CD4-positive, alpha-beta T cell treated with Interleukin-21 for 1 hour (primary cell): ENCODE measurements at regions not wholly inside any gene's neighbourhood (a gene's known extent, or its start where the extent isn't known, plus 50 kb on each side); places are given as distances from the start of the nearest gene placed in this dataset.

ENCODE experiments used
- DNase-seq: peaks from one replicate; pipeline ENCODE4 v3.0.0-alpha.2; 2020

DNA sequence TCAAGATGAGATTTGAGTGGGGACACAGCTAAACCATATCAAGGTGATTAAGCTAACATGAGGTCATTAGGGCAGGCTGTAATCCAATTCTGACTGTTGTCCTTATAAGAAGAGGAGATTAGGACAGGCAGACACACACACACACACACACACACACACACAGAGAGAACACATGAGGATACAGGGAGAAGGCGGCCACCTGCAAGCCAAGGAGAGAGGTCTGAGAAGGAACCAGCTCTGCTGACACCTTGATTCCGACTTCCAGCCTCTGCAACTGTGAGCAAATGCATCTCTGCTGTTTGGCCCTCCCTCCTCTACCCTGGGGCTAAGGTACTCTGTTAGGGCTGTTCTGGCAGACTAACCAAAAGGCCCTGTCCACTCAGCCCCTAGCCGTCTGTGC is 112.5 kb upstream of the GSC start:
- DNase-seq, result no peak

- no peak for DNase-seq
Observed at GRCh38 chr14:94880876-94881275, 111.0 kb upstream of the GSC start.

- no peak for DNase-seq
Observed at GRCh38 chr14:94880106-94880505, 110.2 kb upstream of the GSC start.

- DNase-seq, result no peak
Observed at GRCh38 chr14:94879537-94879936, 109.6 kb upstream of the GSC start.

DNA sequence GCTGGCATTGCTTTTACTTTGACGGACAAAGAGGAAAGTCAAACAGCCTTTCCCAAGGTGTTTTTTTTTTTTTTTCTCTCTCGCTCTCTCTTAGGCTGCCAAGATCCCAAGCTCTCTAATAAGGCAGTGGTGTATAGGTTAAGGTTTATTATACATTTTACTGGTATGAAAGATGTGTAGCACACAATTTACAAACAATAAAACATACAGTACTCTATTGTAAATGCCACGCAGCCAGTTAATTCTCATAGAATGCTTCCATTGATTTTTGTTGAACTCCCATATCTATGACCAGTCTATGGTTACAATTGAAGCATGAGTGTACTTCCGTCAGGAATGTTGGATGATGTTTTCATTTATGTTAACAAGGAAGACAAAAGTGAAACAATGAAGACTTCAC is 106.4 kb upstream of the GSC start:
- DNase-seq, result no peak

- no peak for DNase-seq
Observed at GRCh38 chr14:94875256-94875655, 105.3 kb upstream of the GSC start.

DNA sequence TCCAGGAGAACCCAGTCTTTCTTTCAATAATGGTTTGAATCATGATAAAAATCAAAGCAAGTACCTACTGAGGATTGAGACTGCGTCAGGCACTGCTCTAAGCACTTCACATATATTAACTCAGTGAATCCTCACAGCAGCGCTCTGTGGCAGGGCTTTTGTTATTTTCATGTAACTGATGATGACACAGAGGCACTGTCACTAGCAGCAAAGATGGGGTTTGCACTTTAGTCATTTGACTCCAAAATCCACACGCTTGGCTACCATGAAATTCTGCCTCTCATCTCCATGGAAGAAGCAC is 98.8 kb upstream of the GSC start:
- no peak for DNase-seq

DNA sequence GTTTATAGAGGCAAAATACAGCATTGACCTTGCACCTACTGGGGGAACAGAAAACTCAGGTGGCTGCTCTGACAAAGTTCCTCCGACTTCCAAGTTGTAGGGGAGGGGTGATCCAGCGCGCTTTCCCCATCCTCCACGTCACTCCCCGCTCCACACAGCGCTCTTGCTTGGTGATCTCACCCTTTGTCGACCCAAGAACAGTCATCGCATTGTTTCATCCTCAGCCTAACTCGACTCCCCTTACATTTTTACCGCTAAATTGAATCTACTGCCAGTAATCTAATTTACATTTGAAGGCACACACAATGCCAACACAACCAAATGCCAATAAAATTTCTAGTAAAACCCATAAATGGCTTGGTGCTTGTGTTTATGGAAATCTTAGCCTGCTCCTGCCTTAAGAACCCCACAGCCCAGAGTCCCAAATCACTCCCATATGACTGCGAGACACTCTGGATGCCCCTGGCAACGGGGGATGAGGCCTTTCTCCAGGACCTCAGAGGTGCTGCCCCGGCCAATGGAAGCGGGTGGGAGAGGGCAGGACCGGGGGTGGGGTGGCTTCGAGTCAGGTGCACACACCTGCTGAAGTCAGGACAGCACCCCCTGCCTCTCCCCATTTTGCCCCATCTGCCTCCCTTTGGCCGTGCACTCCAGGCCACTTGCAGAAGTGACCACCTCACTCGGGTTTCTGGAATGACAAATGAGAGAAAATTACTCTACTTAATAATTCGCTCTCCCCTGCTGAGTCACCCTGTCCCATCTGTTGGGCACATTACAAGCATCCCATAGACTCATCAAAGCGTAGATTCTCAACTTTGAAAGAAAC is 98.2 kb upstream of the GSC start:
- no peak for DNase-seq

- no peak for DNase-seq
Observed at GRCh38 chr14:94867209-94867608, 97.3 kb upstream of the GSC start.

DNA sequence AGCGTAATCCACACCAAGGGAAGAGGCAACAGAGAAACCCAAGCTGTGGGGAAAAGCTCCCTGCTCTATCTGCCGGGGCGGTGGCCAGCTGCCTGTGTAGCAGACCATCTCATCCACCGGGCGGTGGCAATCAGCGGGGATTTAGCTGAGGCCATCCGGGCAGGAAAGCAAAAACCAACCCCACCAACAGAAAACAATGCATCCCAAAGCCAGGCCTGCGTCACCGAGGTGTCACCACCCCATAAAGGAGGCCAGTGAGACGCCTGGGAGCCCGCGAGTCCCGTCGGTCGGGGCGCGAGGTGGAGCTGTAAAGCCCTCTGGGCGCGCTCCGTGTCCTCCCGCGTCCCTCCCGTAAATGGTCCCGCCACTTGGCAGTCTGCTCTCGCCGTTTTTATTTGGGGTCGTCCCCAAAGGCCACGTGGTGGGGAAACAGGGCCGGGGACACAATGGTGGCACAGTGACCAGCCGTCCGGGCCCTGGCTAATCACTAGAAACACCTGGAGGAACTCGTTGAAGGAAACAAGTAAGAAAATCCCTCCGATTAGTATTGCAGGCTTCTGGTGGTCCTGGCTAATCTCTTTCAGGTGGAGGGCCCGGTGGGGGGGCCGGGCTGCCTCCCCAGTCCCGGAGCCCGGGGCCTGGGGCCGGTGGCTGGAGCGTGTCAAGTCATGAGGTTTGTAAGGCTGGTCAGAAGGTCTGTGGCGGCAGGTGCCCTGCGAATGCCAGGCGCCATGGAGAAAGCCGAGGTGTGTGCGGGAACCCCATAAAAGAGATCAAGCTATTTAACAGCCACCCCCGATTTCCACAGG is 94.7 kb upstream of the GSC start:
- no peak for DNase-seq

- no peak for DNase-seq
Observed at GRCh38 chr14:94863366-94863765, 93.5 kb upstream of the GSC start.

DNA sequence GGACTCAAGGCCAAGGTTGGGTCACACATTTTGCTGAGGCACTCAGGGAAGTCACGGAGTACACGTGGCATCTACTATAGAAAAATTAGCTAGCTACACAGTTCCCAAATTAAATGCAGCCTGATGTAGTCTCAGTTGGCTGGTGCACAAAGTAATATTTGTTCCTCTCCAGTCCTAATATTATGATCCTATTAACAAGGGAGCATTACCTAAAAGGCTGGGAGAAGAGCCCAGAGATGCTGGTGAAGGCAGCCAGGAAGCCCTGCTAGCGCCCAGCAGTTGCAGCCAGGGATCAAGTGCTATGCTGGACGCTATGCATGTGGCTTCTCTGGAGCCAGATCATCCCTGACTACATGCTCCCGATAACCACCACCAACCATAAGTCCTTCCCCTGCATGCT is 88.0 kb upstream of the GSC start:
- DNase-seq, result no peak

DNA sequence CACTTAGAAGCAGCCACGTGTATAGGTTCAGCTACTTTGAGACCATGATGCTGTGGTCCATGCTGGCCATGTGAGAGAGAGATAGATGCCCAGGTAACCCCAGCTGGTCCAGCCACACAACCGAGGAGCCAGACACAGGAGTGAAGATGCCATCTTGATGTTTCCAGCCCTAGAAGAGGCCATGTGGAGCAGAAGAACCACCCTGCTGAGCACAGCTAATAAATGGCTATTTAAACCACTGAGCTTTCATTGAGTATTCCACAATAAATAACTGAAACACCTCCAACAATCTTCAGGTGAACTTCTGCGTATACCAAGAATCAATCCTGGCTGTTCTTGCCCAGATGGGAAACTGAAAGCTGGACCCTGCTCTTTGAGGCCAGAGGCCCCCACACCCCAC is 84.0 kb upstream of the GSC start:
- no peak for DNase-seq

- DNase-seq, result no peak
Observed at GRCh38 chr14:94850309-94851211, 80.6 kb upstream of the GSC start.

DNA sequence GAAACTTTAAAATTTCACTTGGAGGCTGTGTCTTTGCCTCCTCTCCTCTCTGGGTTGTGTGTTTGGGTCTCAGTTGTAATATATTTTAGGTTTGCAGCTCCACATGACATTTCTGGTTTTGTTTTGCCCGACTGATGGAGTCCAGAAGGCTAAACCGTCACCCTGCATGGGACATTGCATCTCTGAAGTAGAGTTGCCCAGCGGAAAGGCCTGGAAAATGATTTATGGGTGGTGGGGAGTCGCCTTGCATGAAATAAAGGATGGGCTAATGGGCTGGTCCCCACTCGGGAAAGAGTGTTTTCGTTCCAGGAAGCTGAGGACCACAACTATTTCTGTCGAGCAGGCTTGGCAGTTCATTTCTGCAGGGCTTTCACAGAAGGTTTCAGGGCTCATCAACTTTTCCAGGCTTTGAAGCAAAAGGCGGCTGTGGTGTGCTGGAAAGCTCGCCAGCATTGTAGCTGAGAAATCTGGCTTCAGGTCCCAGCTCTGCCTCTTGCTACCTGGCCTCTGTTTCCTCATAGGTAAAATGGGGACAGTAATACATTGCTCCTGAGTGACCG is 74.8 kb upstream of the GSC start:
- DNase-seq, result no peak

DNA sequence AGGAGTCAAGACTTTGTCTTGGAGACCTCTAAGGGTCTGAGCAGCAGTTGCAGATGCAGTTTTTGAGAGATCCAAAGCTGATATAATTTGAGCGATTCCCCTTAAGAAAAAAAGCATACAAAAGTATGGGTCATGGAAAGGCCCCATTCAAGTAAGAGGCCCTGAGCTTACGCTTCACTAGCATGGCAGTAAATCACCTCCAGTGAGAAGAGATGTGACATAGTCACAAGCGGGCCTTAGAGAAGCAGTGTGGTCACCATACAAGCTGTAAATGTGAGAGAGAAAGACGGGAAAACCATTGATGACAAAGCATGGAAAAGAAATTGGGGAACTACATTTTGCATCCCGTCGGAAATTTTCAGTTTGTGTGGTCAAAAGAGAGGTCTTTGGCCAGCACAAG is 70.6 kb upstream of the GSC start:
- DNase-seq, result no peak

DNA sequence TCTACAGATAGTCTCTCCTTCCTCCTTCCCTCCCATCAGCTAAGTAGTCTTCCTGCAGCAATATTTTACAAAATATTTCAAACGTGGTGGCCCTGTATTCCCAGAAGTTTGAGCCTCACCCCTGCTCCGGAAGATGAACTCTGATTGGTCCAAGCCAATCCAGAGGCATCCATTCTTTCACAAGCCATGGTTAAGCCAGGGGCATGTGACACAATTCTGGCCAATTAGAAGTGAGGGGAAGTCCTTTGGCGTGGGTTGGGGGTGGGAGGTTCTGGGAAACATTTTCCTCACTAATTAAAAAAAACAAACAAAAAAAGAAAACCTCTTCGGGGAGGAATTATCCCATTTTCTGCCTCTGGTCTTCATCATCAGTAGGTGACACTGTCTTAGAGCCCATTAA is 69.4 kb upstream of the GSC start:
- DNase-seq, result no peak

GRCh38 chr14:94836849-94837248 is 66.9 kb upstream of the GSC start:
- no peak for DNase-seq

- no peak for DNase-seq
Observed at GRCh38 chr14:94833633-94834032, 63.7 kb upstream of the GSC start.

DNA sequence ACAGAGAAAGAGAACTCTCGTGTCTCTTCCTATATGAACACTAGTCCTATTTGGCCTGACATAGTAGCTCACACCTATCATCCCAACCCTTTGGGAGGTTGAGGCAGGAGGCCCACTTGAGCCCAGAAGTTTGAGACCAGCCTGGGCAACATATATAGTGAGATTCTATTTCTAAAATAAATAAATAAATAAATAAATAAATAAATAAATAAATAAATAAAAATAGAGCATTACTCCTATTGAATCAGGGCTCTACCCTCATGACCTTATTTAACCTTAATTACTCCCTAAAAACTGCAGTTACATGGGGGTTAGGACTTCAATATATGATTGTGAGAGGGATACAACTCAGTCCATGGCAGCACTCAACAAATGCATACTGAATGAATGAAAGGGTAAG is 61.2 kb upstream of the GSC start:
- DNase-seq, result no peak

DNA sequence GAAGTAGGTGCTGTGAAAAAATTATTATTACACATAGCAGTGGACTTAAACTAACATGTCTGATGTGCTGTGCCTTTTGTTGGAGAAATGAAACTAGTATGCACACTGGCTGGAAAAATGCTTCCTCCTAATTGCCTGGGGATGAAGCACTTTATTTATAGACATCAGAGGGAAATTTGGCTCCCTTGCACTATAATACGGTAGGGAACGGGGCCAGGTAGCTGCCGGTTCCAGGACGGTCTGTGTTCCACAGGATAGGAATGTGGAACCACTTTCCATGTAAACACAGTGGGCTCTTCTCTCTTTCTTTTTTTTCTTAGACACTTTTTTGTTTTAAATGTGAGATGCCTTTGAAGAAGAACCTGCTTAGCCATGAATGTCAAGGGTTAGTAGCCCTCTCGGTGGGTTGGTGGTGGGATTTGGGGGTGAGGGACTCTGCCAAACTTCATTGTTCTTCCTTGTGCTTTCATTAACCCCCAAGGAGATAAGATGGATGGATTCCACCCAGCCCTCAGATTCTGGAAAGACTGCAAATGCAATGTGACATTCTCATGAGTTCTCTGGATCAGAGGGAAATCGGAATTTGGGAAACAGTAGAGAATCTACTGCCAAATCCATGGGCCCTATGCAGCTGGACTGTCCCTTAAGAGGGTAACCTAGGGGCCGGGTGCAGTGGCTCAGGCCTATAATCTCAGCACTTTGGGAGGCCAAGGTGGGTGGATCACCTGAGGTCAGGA is 58.0 kb upstream of the GSC start:
- no peak for DNase-seq

DNA sequence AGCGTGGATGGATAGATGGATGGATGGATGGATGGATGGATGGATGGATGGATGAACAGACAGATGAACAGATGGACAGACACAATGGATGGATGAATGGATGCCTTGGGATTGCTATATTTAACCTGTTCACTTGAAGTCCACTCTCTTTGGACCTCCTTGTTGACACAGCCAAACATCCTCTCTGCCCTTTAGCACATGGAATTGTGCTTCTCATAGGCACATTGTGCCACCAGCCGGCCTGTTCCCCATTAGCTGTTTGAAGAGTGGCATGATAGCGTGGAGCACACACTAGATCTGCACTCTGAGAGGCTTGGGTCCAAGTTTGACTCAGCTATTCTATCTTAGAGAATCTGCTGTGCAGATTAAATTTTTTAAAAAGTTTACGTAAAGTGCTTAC is 56.9 kb upstream of the GSC start:
- DNase-seq, result no peak
